IMR-90 (cell line): ENCODE measurements at regions not wholly inside any gene's neighbourhood (a gene's known extent, or its start where the extent isn't known, plus 50 kb on each side); places are given as distances from the start of the nearest gene placed in this dataset.

Source experiments
- ATAC-seq: fragments of 200-7000 bp; cut with Tn5 transposase; 2 replicates; pipeline ENCODE4 v1.9.1; 2020; ENCODE audit warnings: low read depth, mild to moderate bottlenecking, moderate library complexity
- BruUV-seq: library from RNA; stranded (reverse); fragments of 400-500 nt; replicated peaks from 2 replicates; lab custom pipeline; 2021; lab: Mats Ljungman, UMichigan
- CTCF ChIA-PET: fragments of 300-600 bp; formaldehyde crosslinking; extraction: SDS; loops from one replicate; lab custom pipeline; 2021; ENCODE audit warnings: antibody characterized with exemption; lab: Yijun Ruan, JAX
- POLR2A ChIA-PET: fragments of 300-600 bp; sonication (Branson Sonifier 250); formaldehyde crosslinking; loops from one replicate; lab custom pipeline; 2022; ENCODE audit warnings: antibody characterized with exemption; ENCODE audit not compliant: unreplicated experiment; lab: Charles Lee
- DNase-seq: peaks from one replicate; pipeline ENCODE4 v3.0.0; 2013
- H2AFZ ChIP-seq: replicated peaks from 2 replicates; pipeline ENCODE3; 2013; ENCODE audit warnings: low read length, mild to moderate bottlenecking; ENCODE audit not compliant: poor library complexity
- H2AK5ac ChIP-seq: 2 replicates; pipeline ENCODE4 v1.6.1; 2013; ENCODE audit warnings: low read depth, low read length, inconsistent platforms
- H2AK9ac ChIP-seq: replicated peaks from 2 replicates; pipeline ENCODE3; 2013; ENCODE audit warnings: mild to moderate bottlenecking, low read depth, low read length, moderate library complexity; ENCODE audit not compliant: poor library complexity
- H2BK120ac ChIP-seq: 2 replicates; pipeline ENCODE4 v1.6.1; 2013; ENCODE audit warnings: low read depth, low read length, inconsistent platforms
- H2BK15ac ChIP-seq: 3 replicates; pipeline ENCODE4 v1.6.1; 2013; ENCODE audit warnings: low read depth, low read length, inconsistent platforms
- H2BK20ac ChIP-seq: 2 replicates; pipeline ENCODE4 v1.6.1; 2013; ENCODE audit warnings: low read depth, mild to moderate bottlenecking, inconsistent platforms, low read length, moderate library complexity
- H2BK5ac ChIP-seq: 2 replicates; pipeline ENCODE4 v1.6.1; 2013; ENCODE audit warnings: mild to moderate bottlenecking, low read depth, low read length, inconsistent platforms; ENCODE audit not compliant: poor library complexity, severe bottlenecking
- H3K14ac ChIP-seq: replicated peaks from 2 replicates; pipeline ENCODE4 v1.6.1; 2013; ENCODE audit warnings: low read depth, low read length, inconsistent platforms
- H3K18ac ChIP-seq: 2 replicates; pipeline ENCODE4 v1.6.1; 2013; ENCODE audit warnings: low read depth, low read length, control low read depth
- H3K23ac ChIP-seq: 2 replicates; pipeline ENCODE4 v1.6.1; 2013; ENCODE audit warnings: low read depth, low read length, inconsistent platforms
- H3K27ac ChIP-seq: 2 replicates; pipeline ENCODE4 v1.5.1; 2013; ENCODE audit warnings: mild to moderate bottlenecking, control low read depth, low read length; ENCODE audit not compliant: insufficient read depth
- H3K27me3 ChIP-seq: 2 replicates; pipeline ENCODE4 v1.6.1; 2013; ENCODE audit warnings: low read length; ENCODE audit not compliant: control insufficient read depth, insufficient read depth
- H3K36me3 ChIP-seq: 2 replicates; pipeline ENCODE4 v1.6.1; 2013; ENCODE audit warnings: low read length, mixed read lengths; ENCODE audit not compliant: control insufficient read depth, insufficient read depth
- H3K4ac ChIP-seq: 2 replicates; pipeline ENCODE4 v1.6.1; 2013; ENCODE audit warnings: low read depth, low read length, inconsistent platforms
- H3K4me1 ChIP-seq: 2 replicates; pipeline ENCODE4 v1.6.1; 2013; ENCODE audit warnings: low read length, mixed read lengths; ENCODE audit not compliant: control insufficient read depth, insufficient read depth
- H3K4me2 ChIP-seq: 2 replicates; pipeline ENCODE4 v1.6.1; 2013; ENCODE audit warnings: low read depth, mild to moderate bottlenecking, control low read depth, low read length, moderate library complexity
- H3K4me3 ChIP-seq: 2 replicates; pipeline ENCODE4 v1.5.1; 2013; ENCODE audit warnings: low read depth, mild to moderate bottlenecking, control low read depth, low read length, moderate library complexity; ENCODE audit not compliant: insufficient read depth
- H3K56ac ChIP-seq: 2 replicates; pipeline ENCODE4 v1.6.1; 2013; ENCODE audit warnings: low read length, inconsistent platforms; ENCODE audit not compliant: insufficient read depth; ENCODE audit errors: extremely low read depth
- H3K79me1 ChIP-seq, 2 experiments: 2 replicates each; pipeline ENCODE4 v1.6.1; 2013; ENCODE audit warnings: low read length in 2 of 2, inconsistent platforms in 1 of 2, low read depth in 1 of 2
- H3K9ac ChIP-seq: 2 replicates; pipeline ENCODE4 v1.6.1; 2013; ENCODE audit warnings: low read depth, low read length, control low read depth
- H3K9me1 ChIP-seq: 2 replicates; pipeline ENCODE4 v1.6.1; 2013; ENCODE audit warnings: low read length, inconsistent platforms; ENCODE audit not compliant: insufficient read depth
- H3K9me3 ChIP-seq: 2 replicates; pipeline ENCODE4 v1.6.1; 2013; ENCODE audit warnings: low read length; ENCODE audit not compliant: control insufficient read depth, insufficient read depth
- H4K20me1 ChIP-seq: 2 replicates; pipeline ENCODE4 v1.6.1; 2013; ENCODE audit warnings: low read length, inconsistent platforms; ENCODE audit not compliant: insufficient read depth
- H4K5ac ChIP-seq: 2 replicates; pipeline ENCODE4 v1.6.1; 2013; ENCODE audit warnings: mild to moderate bottlenecking, low read depth, low read length, control low read depth
- H4K8ac ChIP-seq, 2 experiments: 2 replicates each; pipeline ENCODE4 v1.6.1; 2013; ENCODE audit warnings: low read depth in 2 of 2, low read length in 2 of 2, control low read depth in 1 of 2, inconsistent platforms in 1 of 2
- H4K91ac ChIP-seq: 2 replicates; pipeline ENCODE4 v1.6.1; 2013; ENCODE audit warnings: low read depth, low read length, inconsistent platforms; ENCODE audit not compliant: insufficient read depth
- BHLHE40 ChIP-seq: fragments of 150-350 bp; IDR thresholded peaks from 2 replicates; pipeline ENCODE4 v1.6.1; 2016; ENCODE audit warnings: mild to moderate bottlenecking, low read depth, low read length
- CEBPB ChIP-seq: IDR thresholded peaks from 2 replicates; pipeline ENCODE4 v1.6.1; 2012; ENCODE audit warnings: low read depth, low read length, improper control_type of control experiment
- CHD1 ChIP-seq: IDR thresholded peaks from 2 replicates; pipeline ENCODE4 v1.6.1; 2012; ENCODE audit warnings: low read depth, low read length, improper control_type of control experiment
- CTCF ChIP-seq: conservative IDR thresholded peaks from 2 replicates; pipeline ENCODE4 v1.5.1; 2012; ENCODE audit warnings: mild to moderate bottlenecking, low read depth, low read length, improper control_type of control experiment
- ELK1 ChIP-seq: fragments of 150-350 bp; IDR thresholded peaks from 2 replicates; pipeline ENCODE4 v1.6.1; 2016; ENCODE audit warnings: low read depth, mild to moderate bottlenecking, low read length, moderate library complexity, borderline replicate concordance
- FOS ChIP-seq: fragments of 150-350 bp; IDR thresholded peaks from 2 replicates; pipeline ENCODE4 v1.6.1; 2016; ENCODE audit warnings: low read depth, low read length
- MAFK ChIP-seq: IDR thresholded peaks from 2 replicates; pipeline ENCODE4 v1.6.1; 2012; ENCODE audit warnings: low read depth, low read length, improper control_type of control experiment
- MAZ ChIP-seq: IDR thresholded peaks from 2 replicates; pipeline ENCODE4 v1.6.1; 2012; ENCODE audit warnings: low read depth, mild to moderate bottlenecking, low read length, improper control_type of control experiment, moderate library complexity, borderline replicate concordance
- MXI1 ChIP-seq: IDR thresholded peaks from 2 replicates; pipeline ENCODE4 v1.6.1; 2012; ENCODE audit warnings: low read depth, mild to moderate bottlenecking, low read length, moderate library complexity, borderline replicate concordance
- NFE2L2 ChIP-seq: fragments of 150-350 bp; IDR thresholded peaks from 2 replicates; pipeline ENCODE4 v1.6.1; 2016; ENCODE audit warnings: low read depth, mild to moderate bottlenecking, low read length
- POLR2A ChIP-seq: IDR thresholded peaks from 2 replicates; pipeline ENCODE4 v1.6.1; 2012; ENCODE audit warnings: mild to moderate bottlenecking, low read depth, low read length
- RAD21 ChIP-seq: IDR thresholded peaks from 2 replicates; pipeline ENCODE4 v1.6.1; 2012; ENCODE audit warnings: low read length, improper control_type of control experiment
- RCOR1 ChIP-seq: IDR thresholded peaks from 2 replicates; pipeline ENCODE4 v1.6.1; 2012; ENCODE audit warnings: mild to moderate bottlenecking, low read length, improper control_type of control experiment; ENCODE audit not compliant: insufficient replicate concordance
- RFX5 ChIP-seq: IDR thresholded peaks from 2 replicates; pipeline ENCODE4 v1.8.0; 2012; ENCODE audit warnings: low read depth, mild to moderate bottlenecking, low read length, moderate library complexity
- SMC3 ChIP-seq: fragments of 150-350 bp; IDR thresholded peaks from 2 replicates; pipeline ENCODE4 v1.6.1; 2016; ENCODE audit warnings: low read depth, mild to moderate bottlenecking, antibody characterized with exemption, low read length, moderate library complexity
- USF2 ChIP-seq: fragments of 150-350 bp; IDR thresholded peaks from 2 replicates; pipeline ENCODE4 v1.6.1; 2017; ENCODE audit warnings: mild to moderate bottlenecking, antibody characterized with exemption, low read length, low read depth
- WGBS, 2 experiments: methylation state at CpG; one replicate each; pipeline versions ENCODE4 v1.1.5 to v1.1.7; 2013; ENCODE audit warnings: missing lambda C conversion rate in 2 of 2; ENCODE audit not compliant: insufficient read length in 1 of 2; ENCODE audit errors: extremely low coverage in 2 of 2; 5-methylcytosine and 5-hydroxymethylcytosine counted together
- dilution Hi-C: fragments of 300-500 bp; cut with HindIII; formaldehyde crosslinking; loops from one replicate; pipeline ENCODE4 v1.14.3; 2018; ENCODE audit warnings: low sequenced_read_pairs; ENCODE audit not compliant: unreplicated experiment
- in situ Hi-C: fragments of 300-500 bp; cut with MboI; formaldehyde crosslinking; loops from 3 replicates; pipeline ENCODE4 v1.14.3; 2019; ENCODE audit warnings: low sequenced_read_pairs, inconsistent platforms, mixed read lengths
- intact Hi-C: fragments of 100-400 bp; cut with micrococcal nuclease; formaldehyde crosslinking; loops from 2 replicates; pipeline ENCODE4 v1.10.0; 2022

- H2AFZ ChIP-seq = no peak overlapping the region
Observed at GRCh38 chr2:107062173-107062572, 176.2 kb upstream of the ST6GAL2 start.

More at GRCh38 chr2:107062173-107062572, 176.2 kb upstream of the ST6GAL2 start:
- Histone ChIP-seq H2AK9ac (no peak overlapping the region), H2AK5ac (no peak overlapping the region), H2BK15ac (no peak overlapping the region), H3K14ac (no peak overlapping the region), H3K27ac (no peak overlapping the region), H4K20me1 (no peaks in the 10 kb centered on the region), H4K5ac (no peak overlapping the region), H4K91ac (no peak overlapping the region), H3K79me1 (no peaks in the 10 kb centered on the region), H3K23ac (no peak overlapping the region), H3K36me3 (no peaks in the 10 kb centered on the region), H3K27me3 (no peaks in the 10 kb centered on the region), H4K8ac (no peak overlapping the region), H3K4me1 (no peaks in the 10 kb centered on the region), H3K4me2 (no peak overlapping the region), H3K18ac (no peak overlapping the region), H3K56ac (no peak overlapping the region), H3K9me1 (no peaks in the 10 kb centered on the region), H3K9ac (no peak overlapping the region), H2BK120ac (no peak overlapping the region), H2BK20ac (no peak overlapping the region), H3K4me3 (no peak overlapping the region), H3K9me3 (peaks cover 9% of the 10 kb centered on the region), H3K4ac (no peak overlapping the region), H2BK5ac (no peak overlapping the region)
- BruUV-seq = no TSS peak
- CTCF ChIA-PET = no interaction called here
- TF ChIP-seq CHD1 = no peak
- no peak for TF ChIP-seq RFX5
- TF ChIP-seq MXI1 = no peak
- no peak for TF ChIP-seq MAZ
- no peak for TF ChIP-seq BHLHE40
- TF ChIP-seq SMC3 = no peak
- no peak for TF ChIP-seq RAD21
- no peak for TF ChIP-seq ELK1
- TF ChIP-seq POLR2A = no peak
- TF ChIP-seq FOS = no peak
- TF ChIP-seq NFE2L2 = no peak
- no peak for TF ChIP-seq CEBPB
- TF ChIP-seq USF2 = no peak
- no peak for TF ChIP-seq RCOR1
- no peak for TF ChIP-seq CTCF
- no peak for TF ChIP-seq MAFK
- no peak for DNase-seq
- intact Hi-C loops = no loop called here
- dilution Hi-C loops = no loop called here
- no peak for ATAC-seq
- in situ Hi-C loops = no loop called here
- no CpG with 5 or more reads among the region's 4 CpGs for WGBS, 2 experiments
- POLR2A ChIA-PET = no interaction called here
